ENCODE measurements at regions not wholly inside any gene's neighbourhood (a gene's known extent, or its start where the extent isn't known, plus 50 kb on each side); places are given as distances from the start of the nearest gene placed in this dataset.
"Not testable (repeated sequence)": the region's sequence is repeated elsewhere in the genome, so short reads cannot be mapped to it uniquely, and the experiment has no call there.

DNA sequence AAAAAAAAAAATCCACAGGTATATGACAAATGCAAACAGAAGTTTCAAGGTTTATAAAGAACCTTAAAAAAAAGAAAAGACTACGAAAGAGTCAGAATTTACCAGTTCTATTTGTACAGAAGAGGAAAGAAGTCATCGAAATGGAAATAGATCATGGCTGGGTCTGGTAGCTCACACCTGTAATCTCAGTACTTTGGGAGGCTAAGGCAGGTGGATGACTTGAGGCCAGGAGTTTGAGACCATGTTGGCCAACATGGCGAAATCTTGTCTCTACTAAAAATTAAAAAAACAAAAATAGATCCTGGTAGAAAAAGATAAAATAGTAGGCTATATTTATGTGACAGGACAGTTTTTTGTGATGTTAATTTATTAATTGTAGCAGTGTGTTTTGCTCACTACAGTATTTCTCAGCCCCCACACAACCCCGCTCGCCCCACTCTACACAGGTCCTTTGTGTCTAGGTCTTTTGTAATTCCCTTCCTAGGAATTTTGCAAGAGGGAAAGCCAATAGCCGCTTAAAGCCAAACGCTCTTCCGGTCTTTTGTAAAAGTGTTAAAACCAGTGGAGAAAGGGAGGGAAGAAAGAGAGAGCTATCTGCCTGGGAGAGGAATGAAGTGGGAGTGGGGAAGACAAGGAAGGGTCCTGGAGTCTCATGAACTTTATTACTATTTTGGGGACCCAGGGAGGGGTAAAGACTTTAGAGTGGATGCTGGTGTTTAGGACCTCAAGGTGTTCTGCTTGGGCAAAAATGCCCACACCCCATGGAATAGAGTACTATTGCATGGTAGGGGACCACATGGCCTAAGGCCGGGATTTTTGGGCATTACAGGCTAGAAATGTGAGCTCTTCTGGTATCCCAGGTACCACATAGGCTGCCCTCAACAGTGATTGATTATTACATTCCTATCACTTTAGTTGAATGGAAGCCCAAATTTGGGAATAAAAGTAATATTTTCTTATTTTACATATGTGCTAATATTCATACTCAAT, 59.4 kb upstream of the XPO1 start:
- Histone ChIP-seq H3K36me3 (replicated peaks; ENCODE audit: low read depth, low read length) (no peaks in the 10 kb centered on the region), H3K4me1 (ENCODE audit: low read length) (no peaks in the 10 kb centered on the region), H3K27me3 (ENCODE audit: low read depth, low read length) (0 out of 2 replicates have a peak, but pooled peaks cover 2% of the 10 kb centered on the region), H3K9me3 (ENCODE audit: insufficient read depth, low read length) (no peaks in the 10 kb centered on the region), H3K4me3 (ENCODE audit: low read length) (no peak overlapping the region), H3K4me2 (ENCODE audit: low read length) (no peak overlapping the region), H3K79me2 (ENCODE audit: low read length) (no peaks in the 10 kb centered on the region), H2AFZ (ENCODE audit: low read depth, low read length) (no peak overlapping the region), H4K20me1 (ENCODE audit: insufficient read depth, low read length) (no peaks in the 10 kb centered on the region), H3K9ac (ENCODE audit: low read length) (no peak overlapping the region), H3K27ac (ENCODE audit: low read length) (no peak overlapping the region)
- TF ChIP-seq, protein P1, sequence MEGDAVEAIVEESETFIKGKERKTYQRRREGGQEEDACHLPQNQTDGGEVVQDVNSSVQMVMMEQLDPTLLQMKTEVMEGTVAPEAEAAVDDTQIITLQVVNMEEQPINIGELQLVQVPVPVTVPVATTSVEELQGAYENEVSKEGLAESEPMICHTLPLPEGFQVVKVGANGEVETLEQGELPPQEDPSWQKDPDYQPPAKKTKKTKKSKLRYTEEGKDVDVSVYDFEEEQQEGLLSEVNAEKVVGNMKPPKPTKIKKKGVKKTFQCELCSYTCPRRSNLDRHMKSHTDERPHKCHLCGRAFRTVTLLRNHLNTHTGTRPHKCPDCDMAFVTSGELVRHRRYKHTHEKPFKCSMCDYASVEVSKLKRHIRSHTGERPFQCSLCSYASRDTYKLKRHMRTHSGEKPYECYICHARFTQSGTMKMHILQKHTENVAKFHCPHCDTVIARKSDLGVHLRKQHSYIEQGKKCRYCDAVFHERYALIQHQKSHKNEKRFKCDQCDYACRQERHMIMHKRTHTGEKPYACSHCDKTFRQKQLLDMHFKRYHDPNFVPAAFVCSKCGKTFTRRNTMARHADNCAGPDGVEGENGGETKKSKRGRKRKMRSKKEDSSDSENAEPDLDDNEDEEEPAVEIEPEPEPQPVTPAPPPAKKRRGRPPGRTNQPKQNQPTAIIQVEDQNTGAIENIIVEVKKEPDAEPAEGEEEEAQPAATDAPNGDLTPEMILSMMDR (IDR thresholded peaks at IDR 0.05; ENCODE audit: low read depth, low read length) = no peak

DNA sequence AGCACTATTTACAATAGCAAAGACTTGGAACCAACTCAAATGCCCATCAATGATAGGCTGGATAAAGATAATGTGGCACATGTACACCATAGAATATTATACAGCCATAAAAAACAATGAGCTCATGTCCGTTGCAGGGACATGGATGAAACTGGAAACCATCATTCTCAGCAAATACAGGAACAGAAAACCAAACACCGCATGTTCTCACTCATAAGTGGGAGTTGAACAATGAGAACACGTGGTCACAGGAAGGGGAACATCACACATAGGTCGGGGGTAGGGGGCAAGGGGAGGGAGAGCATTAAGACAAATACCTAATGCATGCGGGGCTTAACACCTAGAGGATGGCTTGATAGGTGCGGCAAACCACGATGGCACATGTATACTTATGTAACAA, 56.0 kb upstream of the XPO1 start:
- H3K4me3 ChIP-seq (ENCODE audit: low read length); H3K9ac ChIP-seq (ENCODE audit: low read length); H3K27me3 ChIP-seq (ENCODE audit: low read depth, low read length); H4K20me1 ChIP-seq (ENCODE audit: insufficient read depth, low read length); H3K4me1 ChIP-seq (ENCODE audit: low read length); H2AFZ ChIP-seq (ENCODE audit: low read depth, low read length); H3K36me3 ChIP-seq (replicated peaks; ENCODE audit: low read depth, low read length); H3K79me2 ChIP-seq (ENCODE audit: low read length); H3K27ac ChIP-seq (ENCODE audit: low read length); H3K4me2 ChIP-seq (ENCODE audit: low read length); H3K9me3 ChIP-seq (ENCODE audit: insufficient read depth, low read length): not testable (repeated sequence)

DNA sequence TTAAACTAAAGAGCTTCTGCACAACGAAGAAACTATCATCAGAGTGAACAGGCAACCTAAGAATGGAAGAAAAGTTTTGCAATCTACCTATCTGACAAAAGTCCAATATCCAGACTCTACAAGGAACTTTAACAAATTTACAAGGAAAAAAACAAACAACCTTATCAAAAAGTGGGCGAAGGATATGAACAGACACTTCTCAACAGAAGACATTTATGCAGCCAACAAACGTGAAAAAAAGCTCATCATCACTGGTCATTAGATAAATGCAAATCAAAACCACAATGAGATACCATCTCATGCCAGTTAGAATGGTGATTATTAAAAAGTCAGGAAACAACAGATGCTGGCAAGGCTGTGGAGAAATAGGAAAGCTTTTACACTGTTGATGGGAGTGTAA, 55.5 kb upstream of the XPO1 start:
- H3K4me3 ChIP-seq (ENCODE audit: low read length); H3K9me3 ChIP-seq (ENCODE audit: insufficient read depth, low read length); H3K9ac ChIP-seq (ENCODE audit: low read length); H3K36me3 ChIP-seq (replicated peaks; ENCODE audit: low read depth, low read length); H3K4me2 ChIP-seq (ENCODE audit: low read length); H2AFZ ChIP-seq (ENCODE audit: low read depth, low read length); H3K27me3 ChIP-seq (ENCODE audit: low read depth, low read length); H4K20me1 ChIP-seq (ENCODE audit: insufficient read depth, low read length); H3K4me1 ChIP-seq (ENCODE audit: low read length); H3K79me2 ChIP-seq (ENCODE audit: low read length); H3K27ac ChIP-seq (ENCODE audit: low read length): not testable (repeated sequence)

DNA sequence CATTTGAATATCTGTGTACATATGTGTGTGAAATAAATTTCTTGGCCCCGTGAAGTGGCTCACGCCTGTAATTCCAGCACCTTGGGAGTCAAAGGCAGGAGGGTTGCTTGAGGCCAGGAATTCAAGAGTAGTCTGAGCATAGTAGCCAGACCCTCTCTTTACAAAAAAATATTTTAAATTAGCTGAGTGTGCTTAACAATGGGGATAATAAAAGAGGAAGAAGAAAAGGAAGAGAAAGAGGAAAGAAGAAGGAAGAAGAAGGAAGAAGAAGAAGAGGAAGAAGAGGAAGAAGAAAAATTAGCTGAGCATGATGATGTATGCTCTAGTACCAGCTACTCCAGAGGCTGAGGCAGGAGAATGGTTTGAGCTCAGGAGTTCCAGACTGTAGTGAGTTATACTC, 52.1 kb upstream of the XPO1 start:
- Histone ChIP-seq H3K79me2 (ENCODE audit: low read length) (no peaks in the 10 kb centered on the region), H3K4me3 (ENCODE audit: low read length) (no peak overlapping the region), H4K20me1 (ENCODE audit: insufficient read depth, low read length) (no peaks in the 10 kb centered on the region), H3K9ac (ENCODE audit: low read length) (no peak overlapping the region), H3K36me3 (replicated peaks; ENCODE audit: low read depth, low read length) (no peaks in the 10 kb centered on the region), H3K4me1 (ENCODE audit: low read length) (peaks cover 7% of the 10 kb centered on the region), H2AFZ (ENCODE audit: low read depth, low read length) (no peak overlapping the region), H3K27me3 (ENCODE audit: low read depth, low read length) (0 out of 2 replicates have a peak, but pooled peaks cover 2% of the 10 kb centered on the region), H3K27ac (ENCODE audit: low read length) (no peak overlapping the region), H3K9me3 (ENCODE audit: insufficient read depth, low read length) (no peaks in the 10 kb centered on the region), H3K4me2 (ENCODE audit: low read length) (no peak overlapping the region)
- TF ChIP-seq, protein P1 (IDR thresholded peaks at IDR 0.05; ENCODE audit: low read depth, low read length) = no peak
- no peak for TF ChIP-seq EZH2phosphoT487 (IDR thresholded peaks at IDR 0.05; ENCODE audit: low read depth)

DNA sequence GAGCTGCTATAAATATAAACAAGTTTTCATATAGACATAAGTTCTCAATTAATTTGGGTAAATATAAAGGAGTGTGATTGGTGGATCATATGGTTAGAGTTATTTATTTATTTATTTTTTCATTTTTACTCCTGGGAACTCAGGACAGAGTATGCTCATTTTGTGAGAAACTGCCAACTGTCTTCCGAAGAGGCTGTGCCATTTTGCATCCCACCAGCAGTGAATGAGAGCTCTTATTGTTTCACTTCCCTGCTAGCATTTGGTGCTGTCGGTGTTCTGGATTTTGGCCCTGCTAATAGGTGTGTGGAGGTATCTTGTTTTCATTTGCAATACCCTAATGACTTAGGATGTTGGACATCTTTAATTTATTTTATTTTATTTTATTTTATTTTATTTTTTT, 50.4 kb upstream of the XPO1 start:
- Histone ChIP-seq H3K79me2 (ENCODE audit: low read length) (no peaks in the 10 kb centered on the region), H3K36me3 (replicated peaks; ENCODE audit: low read depth, low read length) (no peaks in the 10 kb centered on the region), H2AFZ (ENCODE audit: low read depth, low read length) (no peak overlapping the region), H3K9ac (ENCODE audit: low read length) (no peak overlapping the region), H3K4me3 (ENCODE audit: low read length) (no peak overlapping the region), H3K4me1 (ENCODE audit: low read length) (peaks cover 11% of the 10 kb centered on the region), H3K4me2 (ENCODE audit: low read length) (no peak overlapping the region), H4K20me1 (ENCODE audit: insufficient read depth, low read length) (no peaks in the 10 kb centered on the region), H3K9me3 (ENCODE audit: insufficient read depth, low read length) (no peaks in the 10 kb centered on the region), H3K27ac (ENCODE audit: low read length) (no peak overlapping the region), H3K27me3 (ENCODE audit: low read depth, low read length) (0 out of 2 replicates have a peak, but pooled peaks cover 2% of the 10 kb centered on the region)
- TF ChIP-seq, protein P1 (IDR thresholded peaks at IDR 0.05; ENCODE audit: low read depth, low read length) = no peak
- TF ChIP-seq EZH2phosphoT487 (IDR thresholded peaks at IDR 0.05; ENCODE audit: low read depth) = no peak
